ENCODE measurements at regions not wholly inside any gene's neighbourhood (a gene's known extent, or its start where the extent isn't known, plus 50 kb on each side); places are given as distances from the start of the nearest gene placed in this dataset.

GRCh38 chr4:187109636-187110035 is 386.0 kb upstream of the FAT1 start:
- H2BK20ac ChIP-seq (ENCODE audit: low read depth, low read length): no peak overlapping the region
- H3K9ac ChIP-seq (ENCODE audit: low read depth, low read length): no peak overlapping the region
- H3K56ac ChIP-seq (ENCODE audit: extremely low read depth, insufficient read depth, low read length): no peak overlapping the region
- no peak overlapping the region for H3K18ac ChIP-seq (ENCODE audit: low read depth, low read length)
- H3K23ac ChIP-seq (ENCODE audit: low read depth, low read length): no peak overlapping the region
- H2BK120ac ChIP-seq (ENCODE audit: low read depth, low read length): no peak overlapping the region
- no peak for DNase-seq
- H2BK5ac ChIP-seq (ENCODE audit: low read depth, low read length, poor library complexity, severe bottlenecking): no peak overlapping the region
- H3K27ac ChIP-seq (ENCODE audit: insufficient read depth, low read length): no peak overlapping the region
- ATAC-seq (ENCODE audit: low read depth): no peak
- in situ Hi-C loops (cut with MboI; ENCODE audit: low sequenced_read_pairs) (no loop called here), dilution Hi-C loops (cut with HindIII; ENCODE audit: low sequenced_read_pairs, unreplicated experiment) (no loop called here), intact Hi-C loops (cut with micrococcal nuclease) (no loop called here)
- no peak overlapping the region for H3K4me3 ChIP-seq (ENCODE audit: insufficient read depth, low read depth, low read length)
- ChIA-PET CTCF (no interaction called here), POLR2A (ENCODE audit: unreplicated experiment) (no interaction called here)
- no peak overlapping the region for H2AK5ac ChIP-seq (ENCODE audit: low read depth, low read length)
- H3K9me3 ChIP-seq (ENCODE audit: control insufficient read depth, insufficient read depth, low read length): no peaks in the 10 kb centered on the region
- no peak overlapping the region for H2BK15ac ChIP-seq (ENCODE audit: low read depth, low read length)
- no peak overlapping the region for H3K4ac ChIP-seq (ENCODE audit: low read depth, low read length)
- H3K27me3 ChIP-seq (ENCODE audit: control insufficient read depth, insufficient read depth, low read length): no peaks in the 10 kb centered on the region
- H2AFZ ChIP-seq (replicated peaks; ENCODE audit: low read length, poor library complexity): no peak overlapping the region
- H4K20me1 ChIP-seq (ENCODE audit: insufficient read depth, low read length): no peaks in the 10 kb centered on the region
- no CpG with 5 or more reads among the region's 7 CpGs for WGBS, 2 experiments (ENCODE audit: extremely low coverage in 2 of 2, insufficient read length in 1 of 2)
- no peak overlapping the region for H4K5ac ChIP-seq (ENCODE audit: low read depth, low read length)
- H4K91ac ChIP-seq (ENCODE audit: insufficient read depth, low read depth, low read length): no peak overlapping the region
- H3K4me1 ChIP-seq (ENCODE audit: control insufficient read depth, insufficient read depth, low read length): no peaks in the 10 kb centered on the region
- no peak for TF ChIP-seq BHLHE40 (IDR thresholded peaks at IDR 0.05; ENCODE audit: low read depth, low read length)
- TF ChIP-seq RAD21 (IDR thresholded peaks at IDR 0.05; ENCODE audit: low read length): no peak
- TF ChIP-seq CTCF (conservative IDR thresholded peaks at IDR 0.05; ENCODE audit: low read depth, low read length): no peak
- TF ChIP-seq MXI1 (IDR thresholded peaks at IDR 0.05; ENCODE audit: borderline replicate concordance, low read depth, low read length): no peak
- no peak for TF ChIP-seq NFE2L2 (IDR thresholded peaks at IDR 0.05; ENCODE audit: low read depth, low read length)
- no peak for TF ChIP-seq POLR2A (IDR thresholded peaks at IDR 0.05; ENCODE audit: low read depth, low read length)
- no peak for TF ChIP-seq MAZ (IDR thresholded peaks at IDR 0.05; ENCODE audit: borderline replicate concordance, low read depth, low read length)
- TF ChIP-seq CHD1 (IDR thresholded peaks at IDR 0.05; ENCODE audit: low read depth, low read length): no peak
- no peak for TF ChIP-seq CEBPB (IDR thresholded peaks at IDR 0.05; ENCODE audit: low read depth, low read length)
- no peak for TF ChIP-seq ELK1 (IDR thresholded peaks at IDR 0.05; ENCODE audit: borderline replicate concordance, low read depth, low read length)
- TF ChIP-seq RFX5 (IDR thresholded peaks at IDR 0.05; ENCODE audit: low read depth, low read length): no peak
- no peak for TF ChIP-seq MAFK (IDR thresholded peaks at IDR 0.05; ENCODE audit: low read depth, low read length)
- no peak for TF ChIP-seq FOS (IDR thresholded peaks at IDR 0.05; ENCODE audit: low read depth, low read length)
- TF ChIP-seq RCOR1 (IDR thresholded peaks at IDR 0.05; ENCODE audit: insufficient replicate concordance, low read length): no peak
- TF ChIP-seq SMC3 (IDR thresholded peaks at IDR 0.05; ENCODE audit: low read depth, low read length): no peak
- no peak for TF ChIP-seq USF2 (IDR thresholded peaks at IDR 0.05; ENCODE audit: low read depth, low read length)
- no peaks in the 10 kb centered on the region for H3K79me1 ChIP-seq (ENCODE audit: low read depth in 1 of 2, low read length in 2 of 2)
- no peaks in the 10 kb centered on the region for H3K36me3 ChIP-seq (ENCODE audit: control insufficient read depth, insufficient read depth, low read length)
- no peak overlapping the region for H2AK9ac ChIP-seq (replicated peaks; ENCODE audit: low read depth, low read length, poor library complexity)
- H3K14ac ChIP-seq (replicated peaks; ENCODE audit: low read depth, low read length): no peak overlapping the region
- no peak overlapping the region for H4K8ac ChIP-seq (ENCODE audit: low read depth in 2 of 2, low read length in 2 of 2)
- BruUV-seq (replicated peaks): no TSS peak
- no peaks in the 10 kb centered on the region for H3K9me1 ChIP-seq (ENCODE audit: insufficient read depth, low read length)
- no peak overlapping the region for H3K4me2 ChIP-seq (ENCODE audit: low read depth, low read length)
